WTC11 (cell line): ENCODE measurements at regions not wholly inside any gene's neighbourhood (a gene's known extent, or its start where the extent isn't known, plus 50 kb on each side); places are given as distances from the start of the nearest gene placed in this dataset.

Experiments used
- ATAC-seq: fragments of 200-7000 bp; cut with Tn5 transposase; 2 replicates; pipeline ENCODE4 v1.10.0; 2021; ENCODE audit warnings: mild to moderate bottlenecking, moderate library complexity
- CTCF ChIA-PET: fragments of 300-600 bp; sonication (Branson Sonifier 250); formaldehyde crosslinking; loops from one replicate; lab custom pipeline; 2021; ENCODE audit warnings: antibody characterized with exemption; lab: Charles Lee
- POLR2A ChIA-PET: fragments of 350-600 bp; sonication (Branson Sonifier 250); formaldehyde crosslinking; loops from one replicate; lab custom pipeline; 2021; ENCODE audit warnings: antibody characterized with exemption; lab: Charles Lee
- DNase-seq: peaks from one replicate; pipeline ENCODE4 v3.0.0; 2021; ENCODE audit warnings: low spot score
- H3K27ac Mint-ChIP-seq: 2 replicates; pipeline ENCODE4 v1.8.0; 2021; ENCODE audit warnings: mixed read lengths
- H3K27me3 Mint-ChIP-seq: 2 replicates; pipeline ENCODE4 v1.8.0; 2021; ENCODE audit warnings: low read depth, mild to moderate bottlenecking, moderate library complexity, mixed read lengths
- H3K36me3 Mint-ChIP-seq: 2 replicates; pipeline ENCODE4 v1.8.0; 2021; ENCODE audit warnings: mixed read lengths
- H3K4me1 Mint-ChIP-seq: 2 replicates; pipeline ENCODE4 v1.8.0; 2022; ENCODE audit warnings: mixed read lengths
- H3K4me3 Mint-ChIP-seq: 2 replicates; pipeline ENCODE4 v1.8.0; 2021; ENCODE audit warnings: mild to moderate bottlenecking, moderate library complexity, mixed read lengths
- H3K9me3 Mint-ChIP-seq: 2 replicates; pipeline ENCODE4 v1.8.0; 2021; ENCODE audit warnings: mixed read lengths
- ATF1 ChIP-seq: sonication (generic); formaldehyde crosslinking; IDR thresholded peaks from 2 replicates; pipeline ENCODE4 v1.8.1; 2023; ENCODE audit warnings: mild to moderate bottlenecking, moderate library complexity, missing genetic modification reagents
- CBFB ChIP-seq: sonication (generic); formaldehyde crosslinking; IDR thresholded peaks from 2 replicates; pipeline ENCODE4 v1.8.1; 2022; ENCODE audit warnings: mild to moderate bottlenecking, low read depth, missing genetic modification reagents
- HMGA2 ChIP-seq: fragments of 250-450 bp; sonication (Bioruptor Pico); IDR thresholded peaks from 2 replicates; pipeline ENCODE4 v1.4.0; 2021; ENCODE audit warnings: mild to moderate bottlenecking, moderate library complexity
- HMGXB4 ChIP-seq: sonication (generic); formaldehyde crosslinking; IDR thresholded peaks from 2 replicates; pipeline ENCODE4 v1.8.1; 2023; ENCODE audit warnings: mild to moderate bottlenecking, moderate library complexity, missing genetic modification reagents
- IRF1 ChIP-seq: sonication (generic); formaldehyde crosslinking; IDR thresholded peaks from 2 replicates; pipeline ENCODE4 v1.8.0; 2023; ENCODE audit warnings: missing genetic modification reagents
- MAX ChIP-seq: sonication (generic); formaldehyde crosslinking; IDR thresholded peaks from 2 replicates; pipeline ENCODE4 v1.8.0; 2022; ENCODE audit warnings: mild to moderate bottlenecking, missing genetic modification reagents
- NFATC4 ChIP-seq: fragments of 250-450 bp; sonication (Bioruptor Pico); IDR thresholded peaks from 2 replicates; pipeline ENCODE4 v1.9.0; 2021; ENCODE audit warnings: mild to moderate bottlenecking
- NR2C2 ChIP-seq: sonication (generic); formaldehyde crosslinking; IDR thresholded peaks from 2 replicates; pipeline ENCODE4 v1.8.0; 2022; ENCODE audit warnings: mild to moderate bottlenecking, missing genetic modification reagents
- RORB ChIP-seq: fragments of 250-450 bp; sonication (Bioruptor Pico); IDR thresholded peaks from 2 replicates; pipeline ENCODE4 v1.9.0; 2021; ENCODE audit warnings: mild to moderate bottlenecking
- SP1 ChIP-seq: sonication (generic); formaldehyde crosslinking; conservative IDR thresholded peaks from 2 replicates; pipeline ENCODE4 v1.8.1; 2022; ENCODE audit warnings: missing genetic modification reagents
- TEAD4 ChIP-seq: sonication (generic); formaldehyde crosslinking; IDR thresholded peaks from 2 replicates; pipeline ENCODE4 v1.8.0; 2022; ENCODE audit warnings: mild to moderate bottlenecking, missing genetic modification reagents
- ZBTB21 ChIP-seq: sonication (generic); formaldehyde crosslinking; IDR thresholded peaks from 2 replicates; pipeline ENCODE4 v1.8.1; 2023; ENCODE audit warnings: mild to moderate bottlenecking, missing genetic modification reagents, borderline replicate concordance
- ZBTB43 ChIP-seq: sonication (generic); formaldehyde crosslinking; IDR thresholded peaks from 2 replicates; pipeline ENCODE4 v1.8.1; 2023; ENCODE audit warnings: mild to moderate bottlenecking, missing genetic modification reagents
- ZNF121 ChIP-seq: sonication (generic); formaldehyde crosslinking; IDR thresholded peaks from 2 replicates; pipeline ENCODE4 v1.8.0; 2023; ENCODE audit warnings: missing genetic modification reagents
- ZNF138 ChIP-seq: sonication (generic); formaldehyde crosslinking; conservative IDR thresholded peaks from 2 replicates; pipeline ENCODE4 v1.8.1; 2022; ENCODE audit warnings: mild to moderate bottlenecking, moderate library complexity, missing genetic modification reagents
- ZNF263 ChIP-seq: sonication (generic); formaldehyde crosslinking; IDR thresholded peaks from 2 replicates; pipeline ENCODE4 v1.8.1; 2022; ENCODE audit warnings: low read depth, mild to moderate bottlenecking, moderate library complexity, missing genetic modification reagents
- ZNF416 ChIP-seq: fragments of 250-450 bp; sonication (Bioruptor Pico); IDR thresholded peaks from 2 replicates; pipeline ENCODE4 v1.9.0; 2021; ENCODE audit warnings: mild to moderate bottlenecking, inconsistent platforms
- ZSCAN18 ChIP-seq: fragments of 250-450 bp; sonication (Bioruptor Pico); IDR thresholded peaks from 2 replicates; pipeline ENCODE4 v2.1.2; 2022; ENCODE audit warnings: mild to moderate bottlenecking, moderate library complexity
- TF ChIP-seq, protein P1 (sequence below): sonication (generic); formaldehyde crosslinking; IDR thresholded peaks from 2 replicates; pipeline ENCODE4 v1.8.0; 2023; ENCODE audit warnings: mild to moderate bottlenecking, missing genetic modification reagents
- TF ChIP-seq, protein P2 (sequence below): fragments of 200-600 bp; IDR thresholded peaks from 2 replicates; pipeline ENCODE4 v1.8.0; 2022; ENCODE audit warnings: antibody characterized with exemption
- TF ChIP-seq, protein P3 (sequence below): sonication (generic); formaldehyde crosslinking; conservative IDR thresholded peaks from 2 replicates; pipeline ENCODE4 v1.8.1; 2023; ENCODE audit warnings: mild to moderate bottlenecking, low read depth, missing genetic modification reagents, moderate library complexity

GRCh38 chr10:83199374-83199773 is 939.9 kb upstream of the GHITM start (continued):
- TF ChIP-seq HMGXB4 (no peak), ZBTB43 (CRISPR knock-in tag) (no peak), ZBTB21 (no peak), RORB (CRISPR knock-in tag) (no peak), ZNF263 (CRISPR knock-in tag) (no peak), ATF1 (no peak), ZNF138 (CRISPR knock-in tag) (no peak), SP1 (CRISPR knock-in tag) (no peak)
- TF ChIP-seq, protein P1, sequence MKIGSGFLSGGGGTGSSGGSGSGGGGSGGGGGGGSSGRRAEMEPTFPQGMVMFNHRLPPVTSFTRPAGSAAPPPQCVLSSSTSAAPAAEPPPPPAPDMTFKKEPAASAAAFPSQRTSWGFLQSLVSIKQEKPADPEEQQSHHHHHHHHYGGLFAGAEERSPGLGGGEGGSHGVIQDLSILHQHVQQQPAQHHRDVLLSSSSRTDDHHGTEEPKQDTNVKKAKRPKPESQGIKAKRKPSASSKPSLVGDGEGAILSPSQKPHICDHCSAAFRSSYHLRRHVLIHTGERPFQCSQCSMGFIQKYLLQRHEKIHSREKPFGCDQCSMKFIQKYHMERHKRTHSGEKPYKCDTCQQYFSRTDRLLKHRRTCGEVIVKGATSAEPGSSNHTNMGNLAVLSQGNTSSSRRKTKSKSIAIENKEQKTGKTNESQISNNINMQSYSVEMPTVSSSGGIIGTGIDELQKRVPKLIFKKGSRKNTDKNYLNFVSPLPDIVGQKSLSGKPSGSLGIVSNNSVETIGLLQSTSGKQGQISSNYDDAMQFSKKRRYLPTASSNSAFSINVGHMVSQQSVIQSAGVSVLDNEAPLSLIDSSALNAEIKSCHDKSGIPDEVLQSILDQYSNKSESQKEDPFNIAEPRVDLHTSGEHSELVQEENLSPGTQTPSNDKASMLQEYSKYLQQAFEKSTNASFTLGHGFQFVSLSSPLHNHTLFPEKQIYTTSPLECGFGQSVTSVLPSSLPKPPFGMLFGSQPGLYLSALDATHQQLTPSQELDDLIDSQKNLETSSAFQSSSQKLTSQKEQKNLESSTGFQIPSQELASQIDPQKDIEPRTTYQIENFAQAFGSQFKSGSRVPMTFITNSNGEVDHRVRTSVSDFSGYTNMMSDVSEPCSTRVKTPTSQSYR (CRISPR knock-in tag): no peak
- TF ChIP-seq, protein P2, sequence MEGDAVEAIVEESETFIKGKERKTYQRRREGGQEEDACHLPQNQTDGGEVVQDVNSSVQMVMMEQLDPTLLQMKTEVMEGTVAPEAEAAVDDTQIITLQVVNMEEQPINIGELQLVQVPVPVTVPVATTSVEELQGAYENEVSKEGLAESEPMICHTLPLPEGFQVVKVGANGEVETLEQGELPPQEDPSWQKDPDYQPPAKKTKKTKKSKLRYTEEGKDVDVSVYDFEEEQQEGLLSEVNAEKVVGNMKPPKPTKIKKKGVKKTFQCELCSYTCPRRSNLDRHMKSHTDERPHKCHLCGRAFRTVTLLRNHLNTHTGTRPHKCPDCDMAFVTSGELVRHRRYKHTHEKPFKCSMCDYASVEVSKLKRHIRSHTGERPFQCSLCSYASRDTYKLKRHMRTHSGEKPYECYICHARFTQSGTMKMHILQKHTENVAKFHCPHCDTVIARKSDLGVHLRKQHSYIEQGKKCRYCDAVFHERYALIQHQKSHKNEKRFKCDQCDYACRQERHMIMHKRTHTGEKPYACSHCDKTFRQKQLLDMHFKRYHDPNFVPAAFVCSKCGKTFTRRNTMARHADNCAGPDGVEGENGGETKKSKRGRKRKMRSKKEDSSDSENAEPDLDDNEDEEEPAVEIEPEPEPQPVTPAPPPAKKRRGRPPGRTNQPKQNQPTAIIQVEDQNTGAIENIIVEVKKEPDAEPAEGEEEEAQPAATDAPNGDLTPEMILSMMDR: no peak

DNA sequence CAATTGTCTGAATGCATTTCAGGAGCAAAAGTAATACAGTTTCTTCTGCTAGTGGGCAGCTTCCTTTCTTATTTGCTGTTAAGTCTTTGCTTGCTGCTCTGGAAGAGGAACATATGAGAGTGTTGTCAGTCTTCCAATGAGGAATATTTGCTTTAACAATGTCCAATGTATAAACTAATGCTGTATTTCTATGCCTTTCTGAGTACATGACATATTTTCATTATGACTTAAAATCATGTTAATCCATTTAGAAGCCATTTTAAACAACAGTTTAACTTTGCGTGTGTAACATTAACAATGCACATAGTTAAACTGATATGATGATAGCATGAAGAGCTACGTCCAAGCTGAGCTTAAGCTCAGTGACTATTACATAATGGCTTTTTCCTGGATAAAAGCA is 933.4 kb upstream of the GHITM start:
- Mint-ChIP-seq H3K4me3 (no peak overlapping the region), H3K9me3 (peaks cover 6% of the 10 kb centered on the region), H3K4me1 (peaks cover 12% of the 10 kb centered on the region), H3K27ac (no peak overlapping the region), H3K27me3 (peaks cover 23% of the 10 kb centered on the region), H3K36me3 (no peaks in the 10 kb centered on the region)
- ChIA-PET POLR2A (no interaction called here), CTCF (no interaction called here)
- no peak for DNase-seq
- ATAC-seq: no peak
- TF ChIP-seq NFATC4: no peak
- no peak for TF ChIP-seq TEAD4 (CRISPR knock-in tag)
- no peak for TF ChIP-seq ZSCAN18 (CRISPR knock-in tag)
- TF ChIP-seq RORB (CRISPR knock-in tag): no peak
- no peak for TF ChIP-seq HMGA2
- no peak for TF ChIP-seq MAX
- TF ChIP-seq, protein P3, sequence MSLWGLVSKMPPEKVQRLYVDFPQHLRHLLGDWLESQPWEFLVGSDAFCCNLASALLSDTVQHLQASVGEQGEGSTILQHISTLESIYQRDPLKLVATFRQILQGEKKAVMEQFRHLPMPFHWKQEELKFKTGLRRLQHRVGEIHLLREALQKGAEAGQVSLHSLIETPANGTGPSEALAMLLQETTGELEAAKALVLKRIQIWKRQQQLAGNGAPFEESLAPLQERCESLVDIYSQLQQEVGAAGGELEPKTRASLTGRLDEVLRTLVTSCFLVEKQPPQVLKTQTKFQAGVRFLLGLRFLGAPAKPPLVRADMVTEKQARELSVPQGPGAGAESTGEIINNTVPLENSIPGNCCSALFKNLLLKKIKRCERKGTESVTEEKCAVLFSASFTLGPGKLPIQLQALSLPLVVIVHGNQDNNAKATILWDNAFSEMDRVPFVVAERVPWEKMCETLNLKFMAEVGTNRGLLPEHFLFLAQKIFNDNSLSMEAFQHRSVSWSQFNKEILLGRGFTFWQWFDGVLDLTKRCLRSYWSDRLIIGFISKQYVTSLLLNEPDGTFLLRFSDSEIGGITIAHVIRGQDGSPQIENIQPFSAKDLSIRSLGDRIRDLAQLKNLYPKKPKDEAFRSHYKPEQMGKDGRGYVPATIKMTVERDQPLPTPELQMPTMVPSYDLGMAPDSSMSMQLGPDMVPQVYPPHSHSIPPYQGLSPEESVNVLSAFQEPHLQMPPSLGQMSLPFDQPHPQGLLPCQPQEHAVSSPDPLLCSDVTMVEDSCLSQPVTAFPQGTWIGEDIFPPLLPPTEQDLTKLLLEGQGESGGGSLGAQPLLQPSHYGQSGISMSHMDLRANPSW: no peak
- no peak for TF ChIP-seq IRF1
- TF ChIP-seq ZNF121 (CRISPR knock-in tag): no peak
- no peak for TF ChIP-seq NR2C2
- no peak for TF ChIP-seq CBFB
- no peak for TF ChIP-seq ZNF416
